Thoracic aorta (tissue), 2 donors: ENCODE measurements at regions not wholly inside any gene's neighbourhood (a gene's known extent, or its start where the extent isn't known, plus 50 kb on each side); places are given as distances from the start of the nearest gene placed in this dataset.

Experiments
- ATAC-seq: fragments of 150-250 bp; one replicate; pipeline ENCODE4 v1.8.0; 2017; ENCODE audit warnings: low read depth; ENCODE audit not compliant: insufficient number of reproducible peaks, low FRiP score
- DNase-seq: peaks from one replicate; pipeline ENCODE4 v3.0.0-alpha.2; 2020; ENCODE audit warnings: low spot score
- H3K27ac ChIP-seq, 2 donors: fragments of 200-600 bp; sonication (generic); 1 replicate in 1 of 2; 2 replicates in 1 of 2; pipeline ENCODE4 v1.5.1; 2016; ENCODE audit warnings: mild to moderate bottlenecking in 2 of 2, moderate library complexity in 2 of 2
- H3K27me3 ChIP-seq: fragments of 200-600 bp; sonication (generic); replicated peaks from 2 replicates; pipeline ENCODE4 v1.6.0; 2016; ENCODE audit warnings: mild to moderate bottlenecking; ENCODE audit not compliant: insufficient read depth
- H3K36me3 ChIP-seq: fragments of 200-600 bp; sonication (generic); one replicate; pipeline ENCODE4 v1.5.1; 2016
- H3K4me1 ChIP-seq, 2 donors: fragments of 200-600 bp; sonication (generic); 1 replicate in 1 of 2; 2 replicates in 1 of 2; pipeline versions ENCODE4 v1.5.1 to v1.6.0; 2016; ENCODE audit warnings: low read depth in 2 of 2, mild to moderate bottlenecking in 1 of 2; ENCODE audit not compliant: control insufficient read depth in 1 of 2
- H3K4me3 ChIP-seq: fragments of 200-600 bp; sonication (generic); 2 replicates; pipeline ENCODE4 v1.5.1; 2016; ENCODE audit warnings: mild to moderate bottlenecking
- H3K9me3 ChIP-seq: fragments of 200-600 bp; sonication (generic); 2 replicates; pipeline ENCODE4 v1.5.1; 2016
- TF ChIP-seq, protein P1 (sequence below): fragments of 200-600 bp; sonication (generic); IDR thresholded peaks from one replicate; pipeline ENCODE4 v1.5.1; 2019; ENCODE audit warnings: antibody characterized with exemption

- no peak for ATAC-seq
- Histone ChIP-seq H3K27me3 (no peaks in the 10 kb centered on the region), H3K4me3 (no peak overlapping the region), H3K27ac (no peak overlapping the region), H3K4me1 (no peaks in the 10 kb centered on the region), H3K9me3 (no peaks in the 10 kb centered on the region), H3K36me3 (no peaks in the 10 kb centered on the region)
- TF ChIP-seq, protein P1, sequence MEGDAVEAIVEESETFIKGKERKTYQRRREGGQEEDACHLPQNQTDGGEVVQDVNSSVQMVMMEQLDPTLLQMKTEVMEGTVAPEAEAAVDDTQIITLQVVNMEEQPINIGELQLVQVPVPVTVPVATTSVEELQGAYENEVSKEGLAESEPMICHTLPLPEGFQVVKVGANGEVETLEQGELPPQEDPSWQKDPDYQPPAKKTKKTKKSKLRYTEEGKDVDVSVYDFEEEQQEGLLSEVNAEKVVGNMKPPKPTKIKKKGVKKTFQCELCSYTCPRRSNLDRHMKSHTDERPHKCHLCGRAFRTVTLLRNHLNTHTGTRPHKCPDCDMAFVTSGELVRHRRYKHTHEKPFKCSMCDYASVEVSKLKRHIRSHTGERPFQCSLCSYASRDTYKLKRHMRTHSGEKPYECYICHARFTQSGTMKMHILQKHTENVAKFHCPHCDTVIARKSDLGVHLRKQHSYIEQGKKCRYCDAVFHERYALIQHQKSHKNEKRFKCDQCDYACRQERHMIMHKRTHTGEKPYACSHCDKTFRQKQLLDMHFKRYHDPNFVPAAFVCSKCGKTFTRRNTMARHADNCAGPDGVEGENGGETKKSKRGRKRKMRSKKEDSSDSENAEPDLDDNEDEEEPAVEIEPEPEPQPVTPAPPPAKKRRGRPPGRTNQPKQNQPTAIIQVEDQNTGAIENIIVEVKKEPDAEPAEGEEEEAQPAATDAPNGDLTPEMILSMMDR: no peak
- DNase-seq: no peak
Observed at GRCh38 chr14:23719225-23719985, 83.2 kb downstream of the DHRS2 start.

DNA sequence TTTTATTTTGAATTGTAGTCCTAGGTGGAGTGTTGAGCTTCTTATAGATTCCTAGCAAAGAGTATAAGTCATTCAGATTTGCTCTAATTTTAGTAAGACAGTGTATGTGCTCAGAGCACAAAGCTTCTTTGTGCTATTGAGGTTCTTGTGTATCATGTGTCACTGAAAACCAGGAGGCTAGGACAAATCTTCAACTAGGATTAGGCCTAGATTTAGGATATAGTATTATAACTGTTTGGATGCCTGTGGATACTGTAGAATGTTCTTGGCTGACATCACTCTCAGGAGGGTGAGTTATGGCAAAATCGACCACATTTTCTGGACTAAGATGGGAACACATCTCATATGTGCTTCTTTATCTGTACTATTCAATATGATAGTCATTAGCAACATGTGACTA, 86.5 kb downstream of the DHRS2 start:
- H3K27me3 ChIP-seq: no peaks in the 10 kb centered on the region
- no peaks in the 10 kb centered on the region for H3K36me3 ChIP-seq
- TF ChIP-seq, protein P1: no peak
- DNase-seq: no peak
- no peak overlapping the region for H3K4me3 ChIP-seq
- no peak overlapping the region for H3K27ac ChIP-seq
- H3K9me3 ChIP-seq: no peaks in the 10 kb centered on the region
- no peak for ATAC-seq
- H3K4me1 ChIP-seq: no peaks in the 10 kb centered on the region

DNA sequence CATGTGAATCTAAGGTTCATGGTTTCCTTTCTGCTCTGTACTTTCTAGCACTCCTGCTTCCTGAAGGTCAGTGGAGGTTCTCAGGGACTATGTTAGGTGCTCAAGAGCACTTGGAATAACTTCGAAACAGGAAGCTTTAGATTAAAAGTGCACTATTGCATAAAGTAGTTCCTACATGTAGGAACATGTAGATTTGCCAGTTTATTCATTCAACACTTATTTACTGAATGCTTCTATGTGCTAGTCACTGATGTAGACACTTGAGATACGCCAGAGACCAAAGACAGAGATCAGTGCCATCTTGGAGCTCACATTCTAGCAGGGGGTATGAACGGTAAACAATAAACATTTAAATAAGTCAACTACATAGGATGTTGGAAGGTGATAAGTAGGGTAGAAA, 87.7 kb downstream of the DHRS2 start:
- Histone ChIP-seq H3K9me3 (no peaks in the 10 kb centered on the region), H3K4me1 (no peaks in the 10 kb centered on the region), H3K27me3 (no peaks in the 10 kb centered on the region), H3K36me3 (no peaks in the 10 kb centered on the region), H3K27ac (no peak overlapping the region), H3K4me3 (no peak overlapping the region)
- ATAC-seq: no peak
- no peak for DNase-seq
- TF ChIP-seq, protein P1: no peak

GRCh38 chr14:23725528-23725927, 89.4 kb downstream of the DHRS2 start:
- TF ChIP-seq, protein P1: no peak
- Histone ChIP-seq H3K9me3 (no peaks in the 10 kb centered on the region), H3K4me3 (no peak overlapping the region), H3K27me3 (no peaks in the 10 kb centered on the region), H3K4me1 (no peaks in the 10 kb centered on the region), H3K36me3 (no peaks in the 10 kb centered on the region), H3K27ac (no peak overlapping the region)
- no peak for DNase-seq
- no peak for ATAC-seq

DNA sequence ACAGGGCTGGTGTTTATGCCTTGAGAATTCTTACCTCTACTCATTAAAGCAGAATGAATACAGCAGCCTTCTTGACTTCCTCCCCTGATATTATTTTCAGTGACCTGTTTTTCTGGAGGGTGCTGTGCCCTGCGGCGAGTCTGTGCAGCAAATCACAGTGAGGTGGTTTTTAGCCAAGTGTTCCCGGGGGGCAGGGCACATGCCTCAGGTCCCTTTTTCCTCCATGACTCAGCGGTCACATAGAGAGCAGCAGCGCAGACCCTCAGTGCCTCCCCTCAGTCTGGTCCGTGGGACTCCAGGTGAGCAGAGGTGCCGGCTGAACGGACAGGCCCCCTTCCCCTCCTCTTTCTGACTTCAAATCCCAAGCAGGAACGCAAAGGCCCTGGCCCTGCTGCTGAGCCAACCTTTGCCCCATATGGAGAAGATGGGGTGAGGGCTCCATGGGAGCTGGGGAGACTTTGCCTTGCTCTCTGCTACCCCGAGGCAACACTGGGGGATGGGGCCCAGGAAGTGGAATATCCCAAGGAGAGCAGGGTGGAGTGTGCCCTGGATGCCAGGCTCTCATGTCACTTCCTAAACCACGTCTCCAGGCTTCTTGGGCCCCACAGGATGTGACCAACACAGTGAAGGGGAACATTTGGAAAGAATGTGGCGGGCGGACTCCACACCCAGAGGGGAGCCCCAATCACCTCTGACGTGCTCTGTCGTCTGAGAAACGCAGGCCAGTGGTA, 90.0 kb downstream of the DHRS2 start:
- no peaks in the 10 kb centered on the region for H3K4me1 ChIP-seq
- no peaks in the 10 kb centered on the region for H3K36me3 ChIP-seq
- TF ChIP-seq, protein P1: no peak
- H3K27ac ChIP-seq: no peak overlapping the region
- ATAC-seq: no peak
- H3K4me3 ChIP-seq: no peak overlapping the region
- H3K9me3 ChIP-seq: no peaks in the 10 kb centered on the region
- H3K27me3 ChIP-seq: no peaks in the 10 kb centered on the region
- DNase-seq: no peak
